DMS114 treated with DMSO at 0.1 percent for 48 hours (cell line): ENCODE measurements at regions not wholly inside any gene's neighbourhood (a gene's known extent, or its start where the extent isn't known, plus 50 kb on each side); places are given as distances from the start of the nearest gene placed in this dataset.
A peak's percentile ranks its signal among the peaks of the same experiment; 100 is the strongest.

ENCODE experiments used
- DNase-seq: peaks from one replicate; lab custom pipeline; 2025; ENCODE audit not compliant: unreplicated experiment; lab: John Stamatoyannopoulos, UW

GRCh38 chr1:36650200-36651065 is 167.7 kb upstream of the CSF3R start:
- DNase-seq, result peak; percentile 29

GRCh38 chr1:36645867-36646266 is 163.2 kb upstream of the CSF3R start:
- no peak for DNase-seq

- no peak for DNase-seq
These were observed 161.8 kb upstream of the CSF3R start for GRCh38 chr1:36644556-36644955.

- no peak for DNase-seq
These were observed 160.9 kb upstream of the CSF3R start for GRCh38 chr1:36643371-36644270.

GRCh38 chr1:36642802-36643201 is 160.1 kb upstream of the CSF3R start:
- DNase-seq, result no peak

GRCh38 chr1:36641776-36642175 is 159.1 kb upstream of the CSF3R start:
- no peak for DNase-seq

GRCh38 chr1:36639461-36639860 is 156.7 kb upstream of the CSF3R start:
- no peak for DNase-seq

- DNase-seq, result no peak
These were observed 155.6 kb upstream of the CSF3R start for GRCh38 chr1:36638268-36638667.

GRCh38 chr1:36636206-36636605 is 153.5 kb upstream of the CSF3R start:
- no peak for DNase-seq

GRCh38 chr1:36635284-36635683 is 152.6 kb upstream of the CSF3R start:
- DNase-seq, result no peak

- DNase-seq, result no peak
These were observed 146.1 kb upstream of the CSF3R start for GRCh38 chr1:36628804-36629203.

- DNase-seq, result no peak
These were observed 143.7 kb upstream of the CSF3R start for GRCh38 chr1:36626435-36626834.

GRCh38 chr1:36625935-36626310 is 143.2 kb upstream of the CSF3R start:
- no peak for DNase-seq

- DNase-seq, result no peak
These were observed 142.7 kb upstream of the CSF3R start for GRCh38 chr1:36625253-36625934.

- no peak for DNase-seq
These were observed 141.8 kb upstream of the CSF3R start for GRCh38 chr1:36624466-36624865.

GRCh38 chr1:36622741-36623648 is 140.3 kb upstream of the CSF3R start:
- no peak for DNase-seq

- DNase-seq, result no peak
These were observed 138.8 kb upstream of the CSF3R start for GRCh38 chr1:36621531-36621930.

GRCh38 chr1:36620142-36620541 is 137.4 kb upstream of the CSF3R start:
- DNase-seq, result no peak

- no peak for DNase-seq
These were observed 132.3 kb upstream of the CSF3R start for GRCh38 chr1:36614991-36615390.

GRCh38 chr1:36614571-36614970 is 131.9 kb upstream of the CSF3R start:
- DNase-seq, result no peak
